HG02885 (cell line): ENCODE measurements at regions not wholly inside any gene's neighbourhood (a gene's known extent, or its start where the extent isn't known, plus 50 kb on each side); places are given as distances from the start of the nearest gene placed in this dataset.
A peak's percentile ranks its signal among the peaks of the same experiment; 100 is the strongest.
"Not testable (repeated sequence)": the region's sequence is repeated elsewhere in the genome, so short reads cannot be mapped to it uniquely, and the experiment has no call there.

ENCODE experiments used
- ATAC-seq: cut with Tn5 transposase; IDR thresholded peaks from one replicate; pipeline ENCODE4 v1.9.1; 2021; ENCODE audit warnings: mild to moderate bottlenecking; ENCODE audit not compliant: unreplicated experiment, poor library complexity

GRCh38 chr7:150169515-150169914, 153.6 kb upstream of the LRRC61 start:
- not testable (repeated sequence) for ATAC-seq

GRCh38 chr7:150169943-150170490, 153.1 kb upstream of the LRRC61 start:
- not testable (repeated sequence) for ATAC-seq

GRCh38 chr7:150183602-150184001, 139.6 kb upstream of the LRRC61 start:
- not testable (repeated sequence) for ATAC-seq

GRCh38 chr7:150189963-150190362, 133.2 kb upstream of the LRRC61 start:
- peak; percentile 83 for ATAC-seq

GRCh38 chr7:150192541-150192940, 130.6 kb upstream of the LRRC61 start:
- not testable (repeated sequence) for ATAC-seq

GRCh38 chr7:150193866-150194265, 129.3 kb upstream of the LRRC61 start:
- not testable (repeated sequence) for ATAC-seq
